Inferior parietal cortex (tissue), 1 donor: ENCODE measurements at regions not wholly inside any gene's neighbourhood (a gene's known extent, or its start where the extent isn't known, plus 50 kb on each side); places are given as distances from the start of the nearest gene placed in this dataset.

Experiments used
- DNase-seq: peaks from one replicate; pipeline ENCODE4 v3.0.0-alpha.2; 2016; ENCODE audit errors: extremely low spot score

DNA sequence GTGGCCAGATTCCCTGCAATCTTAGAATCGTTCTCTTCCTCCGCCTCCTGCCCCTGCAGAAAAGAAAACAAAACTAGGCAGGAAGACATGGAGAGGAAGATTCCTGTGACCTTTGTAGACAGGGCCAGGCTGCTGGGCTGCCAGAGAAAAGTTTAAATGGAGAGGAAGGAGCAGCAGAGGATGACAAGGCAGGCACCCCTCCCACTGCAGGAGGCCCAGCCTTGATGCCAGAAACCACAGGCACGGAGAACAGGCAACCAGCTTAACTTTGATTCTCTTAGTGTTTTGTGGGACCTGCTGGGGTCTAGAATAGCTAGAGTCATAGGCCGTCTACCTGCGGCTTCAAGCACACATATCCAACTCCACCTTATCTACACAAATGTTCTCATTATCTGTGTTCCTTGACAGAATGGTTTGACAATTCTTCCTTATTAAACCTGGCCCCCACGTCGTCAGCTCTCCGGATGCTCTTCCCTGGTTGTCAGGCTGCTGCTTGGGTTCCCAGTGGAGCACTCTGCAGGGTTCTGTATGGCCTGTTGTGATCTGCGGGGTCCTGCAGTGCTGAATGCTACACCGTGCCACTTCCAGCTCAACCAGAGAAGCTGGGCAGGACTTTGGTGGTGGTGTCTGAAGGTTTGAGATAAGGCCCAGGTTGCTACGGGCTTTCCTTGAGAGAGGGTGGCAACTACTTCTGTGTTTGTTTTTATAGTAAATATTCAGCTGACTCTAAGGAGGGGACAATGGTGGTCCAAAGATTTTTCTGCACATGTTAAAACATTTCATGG lies 609.5 kb downstream of the AACS start:
- no peak for DNase-seq

DNA sequence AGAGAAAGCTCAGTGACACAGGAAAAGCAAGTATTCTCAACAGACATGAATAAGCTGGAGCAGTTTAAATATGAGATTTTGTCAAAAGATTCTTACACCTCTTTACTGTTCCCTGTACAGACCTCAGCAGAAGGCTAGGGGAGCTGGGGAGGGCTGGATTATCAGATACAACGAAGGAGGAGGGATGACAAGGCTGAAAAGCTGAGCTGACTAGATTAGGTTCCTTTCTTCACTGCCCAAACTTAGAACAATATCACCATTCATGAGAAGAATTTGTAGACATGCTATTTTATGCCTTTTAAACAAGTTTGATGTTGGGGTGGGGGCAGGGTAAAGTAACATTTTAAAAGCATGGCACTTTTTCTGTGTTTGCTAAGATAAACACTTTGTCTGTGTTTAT lies 611.1 kb downstream of the AACS start:
- DNase-seq: no peak

DNA sequence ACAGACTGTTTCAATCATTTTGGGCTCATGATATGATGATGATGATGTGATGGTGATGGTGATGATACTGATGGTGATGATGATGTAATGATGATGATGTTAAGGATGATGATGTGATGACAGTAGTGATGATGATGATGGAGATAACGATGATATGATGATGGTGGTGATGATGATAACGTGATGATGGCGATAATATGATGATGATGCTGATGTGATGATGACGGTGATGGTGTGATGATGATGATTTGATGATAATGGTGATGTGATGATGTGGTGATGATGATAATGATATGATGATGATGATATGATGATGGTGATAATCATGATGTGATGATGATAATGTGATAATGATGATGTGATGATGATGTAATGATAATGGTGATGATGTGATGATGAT lies 612.6 kb downstream of the AACS start:
- DNase-seq: no peak

DNA sequence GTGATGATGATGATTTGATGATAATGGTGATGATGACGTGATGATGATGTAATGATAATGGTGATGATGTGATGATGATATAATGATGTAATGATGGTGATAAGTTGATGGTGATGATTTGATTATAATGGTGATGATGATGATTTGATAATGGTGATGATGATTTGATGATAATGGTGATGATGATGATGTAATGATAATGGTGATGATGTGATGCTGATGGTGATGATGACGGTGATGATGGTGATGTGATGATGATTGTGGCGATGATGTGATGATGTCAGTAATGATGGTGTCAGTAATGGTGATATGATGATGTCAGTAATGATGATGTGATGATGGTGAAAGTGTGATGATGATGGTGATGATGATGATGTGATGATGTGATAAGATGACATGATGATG lies 613.4 kb downstream of the AACS start:
- no peak for DNase-seq

DNA sequence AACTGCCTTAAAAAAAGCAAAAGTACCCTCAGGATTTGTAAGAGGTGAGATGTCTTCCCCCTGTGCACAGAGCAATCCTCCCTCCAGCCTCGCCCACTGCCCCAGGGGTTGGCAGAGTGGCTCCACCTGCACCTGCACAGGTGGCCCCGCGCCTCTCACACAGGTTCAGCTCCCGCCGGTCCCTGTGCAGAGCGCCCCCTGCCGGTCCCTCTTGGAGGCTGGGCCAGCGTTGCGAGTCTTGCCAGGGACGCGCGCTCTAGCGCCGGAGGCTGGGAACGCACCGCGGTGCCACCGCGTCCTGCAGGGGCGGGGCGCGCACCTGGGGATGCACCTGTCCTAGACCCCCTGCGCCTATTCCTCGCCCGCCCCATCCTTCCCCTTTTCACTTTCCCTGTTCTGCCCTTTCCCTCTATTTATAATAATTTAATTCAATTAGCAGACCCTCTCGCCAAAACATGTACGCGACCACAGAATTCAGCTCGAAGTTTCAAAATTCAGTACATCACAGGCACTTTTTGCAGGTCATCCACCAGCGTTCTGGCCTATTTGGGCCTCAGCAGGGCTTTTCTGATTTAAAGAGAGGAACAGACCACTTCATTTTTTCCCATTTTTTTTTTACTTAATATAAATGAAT lies 618.6 kb downstream of the AACS start:
- DNase-seq: no peak

DNA sequence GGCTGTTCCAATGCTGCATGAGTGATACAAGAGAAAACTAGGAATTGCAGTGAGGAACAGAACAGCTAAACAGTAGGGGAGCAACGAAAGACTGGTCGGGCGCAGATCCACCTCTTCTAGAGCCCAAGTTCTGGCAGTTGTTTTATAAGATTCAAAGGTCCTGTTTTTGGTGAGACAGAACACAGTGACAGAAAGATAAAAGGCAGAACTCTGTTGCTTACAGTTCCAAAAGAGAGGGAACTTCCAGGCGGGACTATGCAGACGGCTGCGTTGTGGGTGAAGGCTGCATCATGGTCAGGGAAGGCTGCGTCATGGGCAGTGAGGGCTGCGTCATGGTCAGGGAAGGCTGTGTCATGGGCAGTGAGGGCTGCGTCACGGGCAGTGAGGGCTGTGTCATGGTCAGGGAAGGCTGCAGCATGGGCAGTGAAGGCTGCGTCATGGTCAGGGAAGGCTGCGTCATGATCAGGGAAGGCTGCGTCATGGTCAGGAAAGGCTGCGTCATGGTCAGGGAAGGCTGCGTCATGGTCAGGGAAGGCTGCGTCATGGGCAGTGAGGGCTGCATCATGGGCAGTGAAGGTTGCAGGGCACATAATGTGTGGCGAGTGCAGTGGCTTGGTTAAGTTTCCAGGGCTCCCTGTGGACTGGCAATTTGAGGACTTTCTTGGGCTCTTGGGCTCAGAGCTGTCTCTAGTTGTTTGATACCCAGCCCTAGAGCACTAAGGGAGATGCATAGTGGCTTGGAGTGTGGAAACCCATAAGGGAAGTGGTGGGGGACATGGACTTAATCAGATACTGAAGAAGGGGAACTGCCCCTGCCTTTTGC lies 619.9 kb downstream of the AACS start:
- DNase-seq: no peak

DNA sequence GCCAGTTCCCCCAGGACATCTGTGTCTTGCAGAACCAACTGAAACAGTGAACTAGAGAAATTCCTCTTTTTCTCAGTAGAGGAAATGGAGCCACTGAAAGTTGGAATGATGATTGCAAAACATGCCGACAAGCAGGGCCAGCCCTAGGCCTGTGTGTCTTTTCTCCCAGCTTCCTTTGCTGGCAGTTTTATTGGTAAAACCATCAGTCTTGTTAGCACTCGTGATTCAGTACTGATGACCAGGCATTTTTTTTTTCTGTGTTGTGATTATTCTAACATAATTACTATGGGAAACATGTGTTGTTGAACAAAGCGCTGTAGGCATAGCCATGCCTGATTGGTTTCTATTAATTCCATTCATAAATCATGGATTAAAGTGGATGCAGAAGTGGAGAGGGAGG lies 620.7 kb downstream of the AACS start:
- no peak for DNase-seq

DNA sequence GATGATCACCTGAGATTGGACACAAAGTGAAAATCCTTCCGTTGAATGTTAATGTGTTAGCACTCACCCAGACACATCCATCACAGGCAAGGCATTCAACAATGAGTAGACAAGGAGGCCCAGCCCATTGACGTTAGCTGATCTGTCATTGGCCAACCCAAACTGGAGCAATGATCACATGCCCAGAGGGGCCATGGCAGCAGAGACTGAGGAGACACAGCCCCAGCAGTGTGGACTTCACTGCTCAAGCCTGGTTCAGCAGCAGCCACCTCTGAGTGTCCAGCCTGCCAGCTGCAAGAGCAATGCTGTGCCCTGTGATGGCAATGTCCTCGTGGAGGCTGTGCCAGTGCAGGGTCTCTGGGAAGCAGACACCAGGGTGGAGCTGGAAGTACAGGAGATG lies 622.2 kb downstream of the AACS start:
- no peak for DNase-seq

DNA sequence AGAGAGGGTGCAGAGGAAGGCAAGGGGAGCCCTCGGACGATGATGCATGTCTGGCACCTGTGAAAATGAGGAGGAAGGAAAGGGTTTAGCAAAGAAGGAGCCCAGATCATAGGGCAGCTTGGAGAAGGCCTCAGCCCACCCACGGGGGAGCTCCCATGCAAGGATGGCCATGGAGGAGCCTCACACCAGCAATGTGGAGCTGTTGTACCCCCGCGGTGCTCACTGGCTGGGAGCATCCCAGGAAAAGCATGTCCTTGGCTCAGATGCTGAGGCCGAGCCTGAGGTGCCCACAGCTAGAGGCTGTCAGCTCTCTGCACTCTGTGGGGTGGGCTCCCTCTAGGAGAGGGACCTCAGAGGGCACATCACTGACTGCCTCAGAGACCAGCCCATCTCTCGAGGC lies 622.6 kb downstream of the AACS start:
- DNase-seq: no peak

DNA sequence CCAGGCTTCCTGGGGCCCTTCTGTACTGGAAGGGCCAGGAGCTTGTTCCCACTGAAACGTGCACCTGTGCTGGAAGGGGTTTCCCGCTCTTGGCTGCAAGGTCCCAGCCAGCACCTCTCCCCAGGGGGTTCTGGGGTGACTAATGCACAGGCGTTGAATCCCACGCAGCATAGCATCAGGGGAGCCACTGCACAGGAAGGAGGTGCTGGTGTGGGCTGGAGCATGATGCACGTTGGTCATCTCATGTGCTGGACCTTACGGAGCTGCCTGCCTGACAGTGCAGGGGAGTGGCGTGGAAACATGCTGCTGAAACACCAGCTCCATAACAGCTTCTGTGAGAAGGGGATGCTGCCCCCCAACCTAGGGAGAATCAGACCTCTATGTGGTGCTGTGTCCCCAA lies 623.0 kb downstream of the AACS start:
- no peak for DNase-seq

DNA sequence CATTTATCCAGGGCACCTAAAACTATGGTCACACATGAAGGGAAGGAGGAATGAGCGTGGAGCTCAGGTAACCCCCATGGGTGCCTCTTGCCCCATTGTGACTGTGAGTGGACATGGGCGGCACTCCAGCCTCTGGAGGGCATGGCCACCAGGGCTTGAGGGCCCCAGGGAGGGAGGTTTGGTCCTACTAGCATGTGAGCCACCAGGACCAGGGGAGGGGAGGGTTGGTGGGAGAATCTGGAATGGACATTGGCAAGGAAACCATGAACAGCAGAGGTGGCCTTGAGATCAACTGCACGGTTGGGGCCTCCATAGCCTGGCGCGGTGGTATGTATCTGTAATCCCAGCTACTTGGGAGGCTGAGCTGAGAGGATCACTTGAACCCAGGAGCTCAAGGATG lies 623.6 kb downstream of the AACS start:
- DNase-seq: no peak

DNA sequence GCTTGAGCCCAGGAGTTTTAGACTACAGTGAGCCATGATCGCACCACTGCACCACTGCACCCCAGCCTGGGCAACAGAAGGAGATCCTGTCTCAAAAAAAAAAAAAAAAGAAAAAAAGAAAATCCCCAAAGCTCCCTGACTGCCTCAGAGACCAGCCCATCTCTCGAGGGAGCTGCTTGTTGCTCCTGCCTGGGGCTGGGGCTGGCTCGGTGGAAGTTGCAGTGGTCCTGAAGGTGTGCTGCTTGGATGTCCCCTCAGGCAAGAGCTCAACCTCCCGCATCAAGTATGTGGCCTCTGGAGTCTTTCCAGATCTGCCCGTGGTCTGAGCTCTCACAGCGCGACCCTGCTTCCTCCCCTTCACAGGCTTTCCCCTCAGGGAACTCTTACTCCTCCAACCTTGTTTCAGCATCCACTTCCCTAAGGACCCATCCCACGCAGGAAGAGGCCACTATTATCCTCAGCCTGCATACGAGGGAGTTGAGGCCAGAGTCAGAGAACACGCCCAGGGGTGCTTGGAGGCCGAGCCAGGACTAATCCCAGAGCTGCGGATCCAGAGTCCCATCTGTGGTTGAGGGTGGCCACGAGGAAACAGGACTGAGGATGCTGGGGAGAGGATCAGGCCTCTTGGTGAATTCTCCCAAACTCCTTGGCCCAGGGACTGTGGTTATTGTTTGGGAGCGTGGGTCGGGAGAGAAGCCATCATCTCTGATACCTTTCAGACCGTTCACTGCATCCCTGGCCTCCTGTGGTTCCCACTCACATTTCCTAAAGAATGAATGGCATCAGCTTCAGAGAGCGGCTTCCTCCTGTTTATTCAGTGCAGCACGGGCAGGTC lies 624.6 kb downstream of the AACS start:
- no peak for DNase-seq

DNA sequence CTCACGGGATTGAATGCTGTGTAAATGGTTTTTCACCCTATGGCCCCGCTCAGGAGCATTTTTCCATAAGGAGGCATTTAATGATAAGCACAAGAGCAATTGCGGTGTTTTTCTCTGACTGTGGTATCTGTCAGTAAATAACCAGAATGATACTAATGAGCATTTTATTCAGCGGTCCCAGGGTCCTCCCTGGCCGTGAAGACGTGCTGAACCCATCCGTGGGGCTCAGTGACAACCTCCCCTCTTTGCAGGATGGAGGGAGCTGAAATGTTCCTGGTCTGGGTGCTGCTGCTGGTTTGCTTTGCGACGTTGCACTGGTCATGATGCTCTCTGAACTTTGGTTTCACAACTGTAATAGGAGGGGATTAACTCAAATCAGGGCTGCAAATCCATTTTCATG lies 625.6 kb downstream of the AACS start:
- DNase-seq: no peak

DNA sequence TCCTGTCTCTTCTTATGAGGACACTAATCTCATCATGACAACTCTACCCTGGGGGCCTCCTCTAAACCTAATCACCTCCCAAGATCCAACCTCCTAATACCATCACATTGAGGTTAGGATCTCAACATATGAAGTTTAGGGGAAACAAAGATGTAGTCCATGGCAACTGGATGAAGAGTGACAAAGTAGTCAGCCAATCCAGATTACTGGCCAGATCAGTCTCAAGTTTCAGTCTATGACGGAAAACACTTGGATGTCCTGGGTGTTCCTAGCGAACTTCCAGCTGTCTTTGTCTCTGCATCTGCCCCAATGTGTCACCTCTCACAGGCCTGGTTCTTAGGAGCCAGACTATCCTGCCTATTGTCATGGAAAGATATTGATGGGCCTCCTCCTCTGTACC lies 630.8 kb downstream of the AACS start:
- no peak for DNase-seq

DNA sequence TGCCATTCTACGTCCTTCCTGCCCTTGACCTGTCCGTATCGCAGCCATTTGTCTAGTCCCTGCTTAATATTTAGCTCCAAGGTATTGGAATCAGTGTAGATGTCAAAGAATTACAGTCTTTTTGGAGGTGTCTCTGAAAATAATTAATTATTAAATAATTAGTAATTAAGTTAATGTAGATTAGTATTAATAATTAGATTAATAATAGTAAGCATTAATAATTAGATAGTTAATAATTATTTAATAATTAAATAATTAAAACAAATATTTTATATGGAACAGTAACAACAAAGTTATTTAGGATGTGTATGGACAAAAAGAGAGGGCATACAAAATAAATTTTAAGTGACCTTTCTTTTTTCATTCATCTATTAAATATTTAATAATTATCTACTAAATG lies 639.6 kb downstream of the AACS start:
- DNase-seq: no peak

DNA sequence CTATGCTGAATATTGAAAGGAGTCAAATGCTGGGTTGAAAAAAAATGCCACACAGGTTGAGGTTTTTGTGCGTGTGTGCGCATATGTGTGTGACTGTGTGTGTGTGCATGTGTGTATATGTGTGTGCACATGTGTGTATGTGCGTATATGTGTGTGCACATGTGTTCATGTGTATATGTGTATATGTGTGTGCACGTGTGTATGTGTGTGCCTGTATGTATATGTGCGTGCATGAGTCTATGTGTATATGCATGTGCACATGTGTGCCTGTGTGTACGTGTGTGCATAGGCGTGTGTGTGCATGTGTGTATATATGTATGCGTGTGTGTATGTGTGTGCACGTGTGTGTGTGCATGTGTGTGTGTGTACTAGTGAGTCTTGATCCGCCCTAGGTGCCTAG lies 655.7 kb downstream of the AACS start:
- DNase-seq: no peak

DNA sequence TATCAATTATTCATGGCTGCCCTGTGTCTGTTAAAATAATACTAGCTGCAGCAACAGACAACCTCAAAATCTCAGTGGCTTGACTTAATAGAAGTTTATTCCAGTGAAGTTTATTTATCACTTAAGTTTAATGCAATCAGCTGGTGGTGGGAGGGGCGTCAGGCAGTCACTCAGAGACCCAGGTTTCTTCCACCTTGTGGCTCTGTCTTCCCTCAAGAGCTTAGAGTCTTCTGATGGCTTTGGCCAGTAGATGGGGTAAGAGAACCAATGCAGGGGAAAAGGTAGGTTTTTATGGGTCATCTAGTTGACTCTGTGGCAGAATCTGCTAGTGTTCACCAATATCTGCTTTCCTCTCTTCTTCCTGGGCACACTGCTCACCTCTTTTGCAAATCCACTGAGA lies 668.9 kb downstream of the AACS start:
- no peak for DNase-seq

DNA sequence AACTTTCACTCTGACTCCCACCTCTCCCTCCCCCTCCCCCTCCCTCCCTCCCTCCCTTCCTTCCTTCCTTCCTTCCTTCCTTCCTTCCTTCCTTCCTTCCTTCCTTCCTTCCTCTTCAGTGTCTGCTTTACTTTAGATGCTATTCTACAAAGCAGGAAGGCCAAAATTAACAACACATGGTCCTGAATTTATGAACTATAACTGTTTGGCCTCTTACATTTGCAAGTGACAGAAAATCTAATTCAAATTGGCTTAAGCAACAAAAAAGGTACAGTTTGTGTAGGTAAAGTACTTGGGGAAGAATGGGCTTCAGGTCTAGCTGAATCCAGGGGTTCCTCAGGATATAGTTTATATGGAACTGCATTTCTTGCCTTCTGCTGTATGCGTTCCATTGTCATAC lies 673.0 kb downstream of the AACS start:
- no peak for DNase-seq

DNA sequence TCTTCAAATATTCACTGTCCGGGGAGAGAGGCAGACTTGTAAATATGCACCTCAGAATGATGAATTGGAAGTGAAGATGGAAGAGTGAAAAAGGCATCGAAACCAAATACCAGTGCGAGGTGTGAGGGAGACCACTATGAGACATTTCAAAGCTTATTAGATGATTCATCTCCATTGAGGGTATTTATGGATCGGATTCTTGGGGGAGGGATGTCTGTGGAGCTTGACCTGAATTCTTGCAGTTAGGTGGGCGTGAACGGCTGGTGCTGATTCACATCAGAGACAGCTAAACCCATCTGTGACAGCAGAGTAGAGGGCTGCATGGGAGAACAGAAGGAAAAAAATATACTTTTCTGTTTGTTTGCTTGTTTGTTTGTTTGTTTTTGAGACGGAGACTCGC lies 677.2 kb downstream of the AACS start:
- peak; percentile 26 for DNase-seq

DNA sequence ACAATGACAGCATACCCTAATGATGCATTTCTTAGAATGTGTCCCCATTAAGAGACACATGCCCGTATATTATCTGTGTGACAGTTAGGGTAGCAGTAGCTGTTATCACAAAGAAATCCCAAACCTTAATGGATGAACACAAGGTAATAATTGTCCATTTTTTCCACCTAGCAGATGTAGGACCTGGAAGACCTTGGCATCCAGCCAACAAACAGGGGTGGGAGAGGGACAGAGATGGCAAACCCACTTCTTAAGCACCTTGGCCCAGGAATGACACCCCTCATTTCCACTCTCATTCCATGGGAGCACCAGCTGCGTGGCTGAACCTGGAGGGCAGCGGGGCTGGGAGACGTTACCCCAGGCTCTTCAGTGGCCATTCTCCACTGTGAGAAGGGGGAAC lies 679.0 kb downstream of the AACS start:
- DNase-seq: no peak

DNA sequence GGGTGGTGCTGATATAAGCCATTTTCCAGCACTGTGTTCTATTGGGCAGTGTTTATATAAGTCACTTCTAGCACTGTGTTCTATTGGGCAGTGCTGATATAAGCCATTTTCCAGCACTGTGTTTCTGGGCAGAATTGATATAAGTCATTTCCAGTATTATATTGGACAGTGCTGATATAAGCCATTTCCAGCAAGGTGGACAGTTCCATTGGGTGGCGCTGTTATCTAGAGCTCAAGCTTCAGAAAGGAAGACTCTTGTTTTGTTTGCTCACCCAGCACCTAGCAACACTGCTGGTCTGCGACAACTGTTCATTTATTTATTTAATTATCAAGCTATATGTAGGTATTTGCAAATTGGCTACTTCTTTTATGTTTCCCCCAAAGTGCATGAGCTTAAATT lies 690.3 kb downstream of the AACS start:
- DNase-seq: no peak

DNA sequence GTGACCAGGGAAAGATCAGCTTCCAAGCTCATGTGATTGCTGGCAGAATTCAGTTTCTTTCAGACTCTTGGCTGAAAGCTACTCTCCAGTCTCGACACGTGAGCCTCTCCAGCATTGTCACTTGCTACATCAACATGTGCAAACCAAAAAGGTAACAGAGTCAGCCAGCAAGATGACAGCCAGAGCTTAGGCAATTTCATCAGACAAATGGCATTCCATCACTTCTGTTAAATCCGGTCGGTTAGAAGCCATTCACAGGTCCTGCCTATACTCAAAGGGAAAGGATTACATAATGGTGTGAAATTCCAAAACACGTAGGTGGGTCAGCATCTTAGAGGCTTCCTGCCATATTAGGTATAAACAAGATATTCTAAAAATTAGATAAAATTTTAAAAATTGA lies 700.9 kb downstream of the AACS start:
- peak; percentile 8 for DNase-seq
